K562 (cell line): ENCODE measurements at regions not wholly inside any gene's neighbourhood (a gene's known extent, or its start where the extent isn't known, plus 50 kb on each side); places are given as distances from the start of the nearest gene placed in this dataset.
A peak's percentile ranks its signal among the peaks of the same experiment; 100 is the strongest.

Experiments used
- ATF7 ChIP-seq: fragments of 450-650 bp; IDR thresholded peaks from 2 replicates; pipeline ENCODE4 v1.7.1; 2014; ENCODE audit warnings: mild to moderate bottlenecking, moderate library complexity
- CC2D1A ChIP-seq: fragments of 450-650 bp; IDR thresholded peaks from 2 replicates; pipeline ENCODE4 v1.6.1; 2017; ENCODE audit warnings: mild to moderate bottlenecking
- ETS2 ChIP-seq: IDR thresholded peaks from 2 replicates; pipeline ENCODE4 v1.6.1; 2016; ENCODE audit warnings: borderline replicate concordance, missing genetic modification characterization, mild to moderate bottlenecking, moderate library complexity, missing compliant biosample characterization; ENCODE audit not compliant: poor library complexity, severe bottlenecking
- EWSR1 ChIP-seq: fragments of 450-650 bp; IDR thresholded peaks from 2 replicates; pipeline ENCODE4 v1.6.1; 2018; ENCODE audit warnings: borderline replicate concordance, mild to moderate bottlenecking, low read depth, moderate library complexity; ENCODE audit not compliant: partially characterized antibody
- EZH2 ChIP-seq: IDR thresholded peaks from 2 replicates; pipeline ENCODE4 v1.6.1; 2012; ENCODE audit warnings: low read depth, mild to moderate bottlenecking, inconsistent platforms, low read length, borderline replicate concordance
- GTF2E2 ChIP-seq: fragments of 200-800 bp; sonication (Bioruptor generic); IDR thresholded peaks from 2 replicates; pipeline ENCODE4 v1.6.1; 2016; ENCODE audit warnings: missing genetic modification characterization, missing compliant biosample characterization
- HOXB6 ChIP-seq: fragments of 250-450 bp; sonication (Bioruptor Pico); IDR thresholded peaks from 2 replicates; pipeline ENCODE4 v1.5.1; 2022; ENCODE audit warnings: mild to moderate bottlenecking, borderline replicate concordance
- KLF1 ChIP-seq: fragments of 450-650 bp; IDR thresholded peaks from 2 replicates; pipeline ENCODE4 v1.6.1; 2016; ENCODE audit warnings: missing genetic modification characterization, missing compliant biosample characterization
- NKRF ChIP-seq: fragments of 450-650 bp; IDR thresholded peaks from 2 replicates; pipeline ENCODE4 v1.6.1; 2016; ENCODE audit warnings: borderline replicate concordance
- PHB ChIP-seq: fragments of 250-450 bp; sonication (Bioruptor Pico); IDR thresholded peaks from 2 replicates; pipeline ENCODE4 v1.5.0; 2021
- PTTG1 ChIP-seq: fragments of 450-650 bp; IDR thresholded peaks from 2 replicates; pipeline ENCODE4 v1.6.1; 2016; ENCODE audit warnings: low read depth, mild to moderate bottlenecking, missing genetic modification characterization, missing compliant biosample characterization
- PURB ChIP-seq: sonication (generic); formaldehyde crosslinking; IDR thresholded peaks from 2 replicates; pipeline ENCODE4 v1.9.0; 2021; ENCODE audit warnings: low read depth, mild to moderate bottlenecking, missing genetic modification reagents
- RB1 ChIP-seq: fragments of 450-650 bp; IDR thresholded peaks from 2 replicates; pipeline ENCODE4 v1.6.1; 2017; ENCODE audit warnings: low read depth, mild to moderate bottlenecking
- TAL1 ChIP-seq: fragments of 450-650 bp; IDR thresholded peaks from 2 replicates; pipeline ENCODE4 v1.6.1; 2016; ENCODE audit warnings: mild to moderate bottlenecking
- TARDBP ChIP-seq: fragments of 450-650 bp; IDR thresholded peaks from 2 replicates; pipeline ENCODE4 v1.6.1; 2016
- TRIM24 ChIP-seq, 2 experiments: fragments of 450-650 bp; IDR thresholded peaks; 2 replicates each; pipeline ENCODE4 v1.6.1; 2016
- ZNF316 ChIP-seq: fragments of 450-650 bp; IDR thresholded peaks from 2 replicates; pipeline ENCODE4 v1.6.1; 2016
- ZNF507 ChIP-seq: conservative IDR thresholded peaks from 2 replicates; pipeline ENCODE4 v1.6.1; 2017; ENCODE audit warnings: missing genetic modification characterization, missing compliant biosample characterization
- ZNF511 ChIP-seq: sonication (generic); formaldehyde crosslinking; IDR thresholded peaks from 2 replicates; pipeline ENCODE4 v1.8.0; 2022; ENCODE audit warnings: mild to moderate bottlenecking, missing genetic modification reagents
- TF ChIP-seq, protein P1 (sequence below): fragments of 250-450 bp; sonication (Bioruptor Pico); IDR thresholded peaks from 2 replicates; pipeline ENCODE4 v1.9.0; 2021; ENCODE audit warnings: mild to moderate bottlenecking
- TF ChIP-seq, protein P2 (sequence below): IDR thresholded peaks from 2 replicates; pipeline ENCODE4 v1.6.1; 2011; ENCODE audit warnings: borderline replicate concordance, low read depth, mild to moderate bottlenecking, moderate library complexity, low read length; ENCODE audit not compliant: insufficient read depth, poor library complexity, severe bottlenecking

DNA sequence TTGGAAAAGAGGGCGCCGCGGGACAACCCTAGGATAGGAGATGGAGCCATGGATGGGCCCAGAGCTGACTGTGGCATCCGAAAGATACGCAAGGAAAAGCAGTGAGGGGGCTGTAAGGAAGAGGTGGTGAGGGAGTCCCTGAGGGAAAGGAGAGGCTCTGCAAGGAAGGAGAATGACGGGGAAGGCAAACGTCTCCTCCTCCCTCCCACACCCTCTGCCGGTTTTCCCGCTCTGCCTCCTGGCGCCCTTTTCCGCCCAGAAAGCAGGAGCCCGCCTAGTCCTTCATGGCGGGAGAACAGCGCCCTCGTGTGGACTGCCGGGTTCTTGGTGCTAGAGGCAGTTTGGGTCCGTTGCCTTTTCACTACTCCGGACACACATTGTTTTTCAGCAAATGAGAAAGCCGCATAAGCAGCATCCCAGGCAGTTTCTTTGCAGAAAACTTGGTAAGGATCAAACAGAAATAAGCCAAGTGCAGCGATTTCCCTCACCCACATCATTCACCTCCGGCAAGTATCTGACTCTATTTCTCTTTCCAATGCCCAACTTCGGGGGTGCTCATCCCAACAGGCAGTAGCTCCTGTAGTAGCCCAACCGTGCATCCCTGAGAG, 200.4 kb downstream of the INO80D start (continued):
- TF ChIP-seq TAL1 (no peak), PHB (CRISPR knock-in tag) (no peak), NKRF (no peak), CC2D1A (no peak), RB1 (peak; percentile 73), ETS2 (tag) (no peak), EZH2 (no peak), GTF2E2 (tag) (no peak), ZNF316 (no peak), TRIM24 (IDR thresholded peaks at IDR 0.05) (peak; percentile 87), TARDBP (no peak), PURB (no peak), EWSR1 (no peak), ATF7 (no peak), ZNF511 (0 out of 2 replicates have a peak, but pooled peaks have one; percentile 27), HOXB6 (CRISPR knock-in tag) (no peak), PTTG1 (no peak), KLF1 (tag) (no peak), ZNF507 (tag) (no peak)
- TF ChIP-seq, protein P1, sequence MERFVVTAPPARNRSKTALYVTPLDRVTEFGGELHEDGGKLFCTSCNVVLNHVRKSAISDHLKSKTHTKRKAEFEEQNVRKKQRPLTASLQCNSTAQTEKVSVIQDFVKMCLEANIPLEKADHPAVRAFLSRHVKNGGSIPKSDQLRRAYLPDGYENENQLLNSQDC (CRISPR knock-in tag): no peak
- TF ChIP-seq, protein P2, sequence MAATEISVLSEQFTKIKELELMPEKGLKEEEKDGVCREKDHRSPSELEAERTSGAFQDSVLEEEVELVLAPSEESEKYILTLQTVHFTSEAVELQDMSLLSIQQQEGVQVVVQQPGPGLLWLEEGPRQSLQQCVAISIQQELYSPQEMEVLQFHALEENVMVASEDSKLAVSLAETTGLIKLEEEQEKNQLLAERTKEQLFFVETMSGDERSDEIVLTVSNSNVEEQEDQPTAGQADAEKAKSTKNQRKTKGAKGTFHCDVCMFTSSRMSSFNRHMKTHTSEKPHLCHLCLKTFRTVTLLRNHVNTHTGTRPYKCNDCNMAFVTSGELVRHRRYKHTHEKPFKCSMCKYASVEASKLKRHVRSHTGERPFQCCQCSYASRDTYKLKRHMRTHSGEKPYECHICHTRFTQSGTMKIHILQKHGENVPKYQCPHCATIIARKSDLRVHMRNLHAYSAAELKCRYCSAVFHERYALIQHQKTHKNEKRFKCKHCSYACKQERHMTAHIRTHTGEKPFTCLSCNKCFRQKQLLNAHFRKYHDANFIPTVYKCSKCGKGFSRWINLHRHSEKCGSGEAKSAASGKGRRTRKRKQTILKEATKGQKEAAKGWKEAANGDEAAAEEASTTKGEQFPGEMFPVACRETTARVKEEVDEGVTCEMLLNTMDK: peak; percentile 54
- TF ChIP-seq, all 486 proteins: peak for 13
